ENCODE measurements at regions not wholly inside any gene's neighbourhood (a gene's known extent, or its start where the extent isn't known, plus 50 kb on each side); places are given as distances from the start of the nearest gene placed in this dataset.

GRCh38 chr16:79366635-79367034 is 233.9 kb downstream of the MAF start:
- no peaks in the 10 kb centered on the region for H3K36me3 ChIP-seq (replicated peaks in 1 of 2; ENCODE audit: control insufficient read depth in 1 of 2, insufficient read depth in 2 of 2, low read length in 1 of 2)
- TF ChIP-seq RXRA (IDR thresholded peaks at IDR 0.05; ENCODE audit: borderline replicate concordance, low read depth) (no peak), PBX3 (IDR thresholded peaks at IDR 0.05) (no peak), NFIC (IDR thresholded peaks at IDR 0.05; ENCODE audit: borderline replicate concordance) (no peak), USF2 (IDR thresholded peaks at IDR 0.05; ENCODE audit: borderline replicate concordance, low read depth, low read length) (no peak), FOXJ3 (CRISPR knock-in tag; IDR thresholded peaks at IDR 0.05) (no peak), TEAD4 (IDR thresholded peaks at IDR 0.05; ENCODE audit: borderline replicate concordance, insufficient read depth) (no peak), MXI1 (IDR thresholded peaks at IDR 0.05; ENCODE audit: low read depth, low read length) (no peak), RCOR1 (IDR thresholded peaks at IDR 0.05; ENCODE audit: low read length) (no peak), EZH2phosphoT487 (IDR thresholded peaks at IDR 0.05; ENCODE audit: borderline replicate concordance, low read depth) (no peak), JUND (IDR thresholded peaks at IDR 0.05) (no peak), FOXM1 (IDR thresholded peaks at IDR 0.05; ENCODE audit: low read depth) (no peak), RFX5 (IDR thresholded peaks at IDR 0.05; ENCODE audit: low read length) (no peak), EP300 (IDR thresholded peaks at IDR 0.05; ENCODE audit: borderline replicate concordance in 1 of 2, low read depth in 1 of 2, low read length in 1 of 2) (no peak)
- H4K20me1 ChIP-seq (ENCODE audit: insufficient read depth), result no peaks in the 10 kb centered on the region
- H3K4me2 ChIP-seq, result no peak overlapping the region
- no peaks in the 10 kb centered on the region for H3K79me2 ChIP-seq (ENCODE audit: insufficient read depth)
- H3K27ac ChIP-seq (ENCODE audit: low read depth in 2 of 2, low read length in 1 of 2), result no peak overlapping the region
- no peaks in the 10 kb centered on the region for H3K9me3 ChIP-seq
- H3K4me3 ChIP-seq (ENCODE audit: low read depth in 2 of 2, low read length in 1 of 2), result no peak overlapping the region
- no peak for DNase-seq
- no peak overlapping the region for H2AFZ ChIP-seq (ENCODE audit: low read depth)
- ChIA-PET POLR2A (no interaction called here), CTCF (no interaction called here)
- H3K9ac ChIP-seq, result no peak overlapping the region
- WGBS (ENCODE audit: low lambda C conversion rate), result 8% methylated on average over 1 of the region's 1 CpG
- no peaks in the 10 kb centered on the region for H3K4me1 ChIP-seq (ENCODE audit: control insufficient read depth in 1 of 2, insufficient read depth in 2 of 2, low read depth in 1 of 2, low read length in 1 of 2)
- H3K27me3 ChIP-seq (ENCODE audit: insufficient read depth), result no peaks in the 10 kb centered on the region
- H3K9me2 ChIP-seq, result no peaks in the 10 kb centered on the region
- H3F3A ChIP-seq (replicated peaks; ENCODE audit: insufficient read depth), result no peaks in the 10 kb centered on the region

- Histone ChIP-seq H2AFZ (ENCODE audit: low read depth) (no peak overlapping the region), H3K36me3 (replicated peaks in 1 of 2; ENCODE audit: control insufficient read depth in 1 of 2, insufficient read depth in 2 of 2, low read length in 1 of 2) (no peaks in the 10 kb centered on the region), H3K79me2 (ENCODE audit: insufficient read depth) (no peaks in the 10 kb centered on the region), H3K4me3 (ENCODE audit: low read depth in 2 of 2, low read length in 1 of 2) (no peak overlapping the region), H3K27ac (ENCODE audit: low read depth in 2 of 2, low read length in 1 of 2) (no peak overlapping the region), H3K4me1 (ENCODE audit: control insufficient read depth in 1 of 2, insufficient read depth in 2 of 2, low read depth in 1 of 2, low read length in 1 of 2) (no peaks in the 10 kb centered on the region), H3F3A (replicated peaks; ENCODE audit: insufficient read depth) (no peaks in the 10 kb centered on the region), H3K9me2 (no peaks in the 10 kb centered on the region), H3K9ac (no peak overlapping the region), H3K27me3 (ENCODE audit: insufficient read depth) (no peaks in the 10 kb centered on the region), H3K9me3 (no peaks in the 10 kb centered on the region), H3K4me2 (no peak overlapping the region), H4K20me1 (ENCODE audit: insufficient read depth) (no peaks in the 10 kb centered on the region)
- POLR2A ChIA-PET, result no interaction called here
- DNase-seq, result no peak
- no peak for TF ChIP-seq FOSL2 (IDR thresholded peaks at IDR 0.05; ENCODE audit: borderline replicate concordance, low read depth)
- TF ChIP-seq MAX (IDR thresholded peaks at IDR 0.05; ENCODE audit: low read depth), result no peak
- CTCF ChIA-PET, result no interaction called here
- WGBS (ENCODE audit: low lambda C conversion rate), result 31% methylated on average over 4 of the region's 4 CpGs
These were observed 234.8 kb downstream of the MAF start for GRCh38 chr16:79365702-79366101.

Measured in SK-N-SH (cell line).